NCI-H526 (cell line): ENCODE measurements at regions not wholly inside any gene's neighbourhood (a gene's known extent, or its start where the extent isn't known, plus 50 kb on each side); places are given as distances from the start of the nearest gene placed in this dataset.
"Not testable (repeated sequence)": the region's sequence is repeated elsewhere in the genome, so short reads cannot be mapped to it uniquely, and the experiment has no call there.

ENCODE experiments used
- DNase-seq, 2 experiments: peaks; one replicate each; lab custom pipeline; 2025; lab: John Stamatoyannopoulos, UW

DNA sequence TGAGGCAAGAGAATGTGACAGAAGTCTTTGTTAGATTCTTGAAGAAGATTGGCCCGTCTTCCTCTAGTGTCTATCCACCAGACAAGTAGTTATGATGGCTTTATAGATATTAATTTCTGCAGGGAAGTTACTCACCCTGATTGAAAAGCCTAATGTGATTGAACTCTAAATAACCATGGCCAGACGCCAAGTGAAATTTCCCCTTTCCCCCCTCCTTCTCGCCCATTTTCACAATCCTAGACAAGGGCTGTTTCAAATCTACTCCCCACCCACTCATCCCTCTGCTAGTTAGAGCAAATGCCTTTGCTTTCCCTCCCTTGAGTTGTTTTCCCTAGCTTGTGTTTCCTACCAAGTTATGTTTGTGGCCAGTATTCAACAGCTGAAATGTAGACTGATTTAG is 182.5 kb downstream of the TMEM167A start:
- DNase-seq = no peak

- no peak for DNase-seq
These were observed 188.1 kb downstream of the TMEM167A start for GRCh38 chr5:82889088-82889487.

DNA sequence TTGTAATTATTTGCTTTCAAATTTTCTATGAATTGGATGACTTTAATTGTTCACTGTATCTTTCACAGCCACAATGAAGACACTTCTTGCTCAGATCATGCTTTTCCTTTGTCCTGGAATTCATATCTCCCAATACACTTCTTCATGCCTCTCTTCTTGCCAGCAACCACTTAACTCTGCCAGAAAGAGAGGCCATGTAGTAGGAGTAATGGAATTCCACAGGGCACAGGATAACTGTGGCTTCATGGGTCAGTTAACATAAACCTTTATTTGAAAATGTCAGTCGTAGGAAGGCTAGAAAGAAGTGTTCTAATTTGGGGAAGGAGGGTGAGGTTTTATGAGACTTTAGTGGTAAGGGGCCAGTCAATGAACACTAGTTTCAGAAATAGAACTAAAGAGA is 190.3 kb downstream of the TMEM167A start:
- DNase-seq = no peak

DNA sequence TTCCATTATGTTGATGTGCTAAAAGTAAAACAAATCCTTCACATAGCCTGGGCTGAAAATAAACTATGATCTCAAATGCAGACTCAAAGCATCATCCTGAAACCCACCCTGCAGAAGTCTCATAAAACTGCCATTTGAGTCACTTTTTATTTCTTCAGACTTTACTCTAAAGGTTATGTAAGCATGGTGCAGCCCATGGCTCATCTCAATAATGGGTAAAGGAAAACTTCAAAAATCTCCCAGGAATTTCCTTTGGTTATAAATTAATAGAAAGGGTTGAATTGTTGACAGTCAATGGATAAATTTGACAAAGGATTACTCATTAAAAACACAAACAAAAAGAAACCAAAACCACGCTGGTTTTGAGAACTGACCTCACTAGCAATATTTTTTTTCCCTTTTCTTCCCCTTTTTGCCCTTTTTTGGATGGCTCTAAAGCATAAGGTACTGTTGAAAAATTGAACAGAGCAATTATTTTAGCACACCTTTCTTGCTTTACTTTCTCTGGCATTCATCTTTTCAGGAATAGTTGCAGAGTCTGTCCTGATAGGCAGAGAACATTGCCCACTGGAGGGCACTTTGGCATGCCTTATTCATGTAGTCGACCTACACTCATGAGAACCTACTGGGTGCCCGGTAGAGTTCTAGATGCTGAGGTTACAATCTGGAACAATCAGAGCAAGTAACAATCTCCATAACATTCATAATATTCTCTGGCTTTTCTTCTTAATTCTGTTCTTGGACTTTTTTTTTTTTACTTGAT is 191.4 kb downstream of the TMEM167A start:
- DNase-seq = no peak

DNA sequence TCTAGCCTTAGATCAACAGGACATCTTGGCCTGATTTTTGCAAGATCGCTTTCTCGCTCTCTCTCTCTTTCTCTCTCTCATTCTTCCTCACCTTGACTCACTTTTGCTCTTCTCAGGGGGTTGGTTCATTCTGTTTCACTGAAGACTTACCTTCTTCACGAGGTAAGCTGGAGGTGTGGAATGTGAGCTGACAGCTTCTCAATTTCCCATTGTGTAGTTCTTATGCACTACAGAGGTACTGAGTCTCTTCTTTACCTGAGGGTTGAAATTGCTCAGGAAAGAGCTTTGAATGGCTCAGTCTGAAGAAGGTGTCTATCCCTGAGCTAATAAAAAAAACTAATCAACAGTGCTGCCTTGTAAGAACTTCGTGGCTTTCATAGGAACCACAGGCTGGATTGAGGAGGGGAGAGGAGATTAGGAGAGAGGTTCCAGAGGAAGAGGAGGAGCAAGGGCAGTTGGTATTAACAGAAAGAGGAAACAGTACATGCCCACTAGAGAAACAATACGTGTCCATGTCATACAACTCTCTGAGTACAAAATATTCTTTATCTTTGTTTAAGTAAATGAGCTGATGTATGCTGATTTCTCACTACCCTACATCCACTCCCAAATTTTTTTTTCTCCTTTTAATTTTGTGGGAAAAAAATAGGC is 192.2 kb downstream of the TMEM167A start:
- DNase-seq = no peak

- no peak for DNase-seq
These were observed 194.9 kb downstream of the TMEM167A start for GRCh38 chr5:82882316-82882715.

DNA sequence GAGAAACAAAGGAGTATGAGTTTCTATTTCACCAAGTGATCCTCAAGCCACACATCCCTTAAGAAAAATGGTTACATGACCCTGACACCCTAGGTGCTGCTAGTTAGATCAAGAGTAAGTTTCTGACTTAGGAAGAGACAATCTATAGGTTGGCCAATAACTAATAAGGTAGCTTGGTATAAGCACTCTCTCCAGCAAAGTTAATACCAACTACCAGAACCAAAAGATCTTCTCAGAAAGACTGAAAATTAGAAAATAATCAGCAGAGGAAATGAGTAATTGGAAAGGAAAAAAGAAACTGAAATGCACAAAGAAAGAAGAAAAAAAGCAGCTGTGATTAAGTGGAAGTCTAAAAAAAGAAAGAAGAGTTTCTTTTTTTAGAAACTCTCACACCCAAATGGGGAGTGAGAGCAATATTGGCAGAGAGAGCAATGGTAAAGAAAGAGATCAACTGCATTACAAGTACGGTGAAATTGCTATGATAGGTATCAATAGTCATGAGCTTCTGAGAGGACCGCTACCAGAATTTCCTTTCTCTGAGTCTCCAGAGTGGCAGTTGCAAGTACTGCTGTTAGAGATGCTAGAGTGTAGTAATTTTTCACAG is 195.5 kb downstream of the TMEM167A start:
- DNase-seq = no peak

DNA sequence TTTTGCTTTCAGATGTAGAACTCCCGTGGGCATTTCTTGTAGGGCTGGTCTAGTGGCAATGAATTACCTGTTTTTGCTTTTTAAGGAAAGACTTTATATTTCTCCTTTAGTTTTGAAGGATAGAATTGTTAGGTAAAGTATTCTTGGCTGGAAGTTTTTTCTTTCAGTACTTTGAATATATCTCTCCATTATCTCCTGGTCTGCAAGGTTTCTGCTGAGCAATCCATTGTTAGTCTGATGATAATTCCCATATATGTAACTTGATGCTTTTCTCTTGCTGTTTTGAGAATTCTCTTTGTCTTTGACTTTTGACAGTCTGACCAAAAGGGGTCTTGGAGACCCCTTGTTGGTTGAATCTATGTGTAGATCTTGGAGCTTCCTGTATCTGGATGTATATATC is 198.1 kb downstream of the TMEM167A start:
- no peak for DNase-seq

- DNase-seq = no peak
These were observed 203.7 kb downstream of the TMEM167A start for GRCh38 chr5:82873452-82873851.

- DNase-seq = not testable (repeated sequence)
These were observed 204.6 kb downstream of the TMEM167A start for GRCh38 chr5:82872321-82873288.

DNA sequence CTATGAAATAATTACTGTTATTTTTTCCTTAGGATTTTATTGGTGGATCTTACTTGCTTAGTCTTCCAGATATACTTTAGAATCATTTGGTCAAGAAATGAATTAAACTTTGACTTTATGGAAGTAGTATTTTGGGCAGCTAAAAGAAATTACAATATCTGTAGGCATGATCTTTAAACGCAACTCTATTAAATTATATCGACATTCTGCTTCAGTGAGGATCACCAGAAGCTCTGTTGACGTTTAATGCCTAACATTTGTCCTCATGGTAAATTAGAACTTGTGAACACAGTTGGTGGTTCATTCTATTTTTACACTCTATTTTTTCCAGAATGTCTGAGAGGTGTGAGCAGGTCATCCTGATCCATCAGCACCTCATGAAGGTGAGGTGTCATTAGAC is 211.6 kb downstream of the TMEM167A start:
- no peak for DNase-seq

DNA sequence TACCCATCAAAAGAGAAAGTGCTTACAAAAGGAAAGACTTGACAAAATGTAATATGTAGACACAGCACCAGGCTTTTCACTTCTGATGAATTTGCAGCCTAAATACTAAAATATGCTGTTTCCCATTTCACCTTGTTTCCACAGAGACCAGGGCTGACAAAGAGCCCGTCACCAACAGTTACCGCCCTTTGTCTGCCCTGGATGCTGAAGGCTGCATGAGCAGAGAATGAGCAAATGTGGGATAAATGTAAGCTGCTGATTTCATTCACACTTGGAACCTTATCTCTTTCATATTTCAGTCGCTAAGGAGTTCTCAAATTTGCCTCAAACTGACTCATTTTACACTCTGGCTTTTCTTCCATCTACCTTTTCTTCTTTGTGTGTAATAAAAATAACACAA is 213.9 kb downstream of the TMEM167A start:
- no peak for DNase-seq

DNA sequence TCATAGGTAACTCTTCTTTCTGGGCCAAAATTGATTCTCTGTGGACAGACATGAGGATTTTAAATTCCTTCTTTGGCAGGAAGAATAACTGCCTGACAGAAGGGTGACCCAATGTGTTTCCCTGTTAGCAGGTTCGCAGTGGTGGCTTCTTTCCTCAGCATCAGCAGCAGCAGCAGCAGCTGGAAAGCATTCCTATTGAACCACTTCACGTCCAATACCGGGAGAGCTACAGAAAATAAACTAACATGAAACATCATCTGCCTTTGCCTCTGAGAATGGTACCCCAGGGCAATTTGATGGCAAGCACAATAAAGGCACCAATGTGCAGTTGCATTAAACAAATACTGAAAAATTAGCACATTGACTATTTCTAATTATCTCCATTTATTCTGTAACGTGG is 214.5 kb downstream of the TMEM167A start:
- DNase-seq = no peak

GRCh38 chr5:82862261-82862660 is 214.9 kb downstream of the TMEM167A start:
- no peak for DNase-seq

GRCh38 chr5:82861701-82862100 is 215.5 kb downstream of the TMEM167A start:
- no peak for DNase-seq

DNA sequence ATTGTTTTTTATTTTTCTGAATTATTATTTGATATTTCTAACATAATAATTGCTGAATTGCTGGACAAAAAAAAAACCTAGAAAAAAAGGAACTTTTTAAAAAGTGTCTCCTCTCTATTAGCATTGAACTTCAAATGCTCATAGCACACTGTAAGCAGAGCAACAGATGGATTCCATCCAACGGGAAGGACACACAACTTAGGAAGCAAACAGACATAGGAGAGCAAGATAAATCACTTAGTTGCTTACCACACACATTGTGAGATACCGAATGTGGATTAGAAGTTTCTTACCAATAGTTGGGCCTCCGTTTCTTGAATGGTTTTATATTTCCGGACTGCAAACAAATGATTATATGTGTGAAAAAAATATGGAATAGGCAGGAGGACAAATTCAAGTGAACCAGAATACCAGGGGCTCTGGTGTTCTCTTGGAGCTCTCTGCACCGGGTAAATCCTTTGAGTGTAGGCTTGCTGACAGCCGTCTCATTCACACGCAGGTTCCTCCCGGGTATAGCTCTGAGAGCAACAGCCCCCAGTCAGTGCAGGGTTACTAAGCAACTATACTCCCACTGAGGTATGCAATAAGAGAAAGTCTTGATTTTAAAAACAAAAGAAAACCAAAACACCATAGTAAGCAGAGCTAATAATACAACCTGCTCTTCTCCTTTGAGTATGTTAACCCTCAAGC is 217.6 kb downstream of the TMEM167A start:
- no peak for DNase-seq

DNA sequence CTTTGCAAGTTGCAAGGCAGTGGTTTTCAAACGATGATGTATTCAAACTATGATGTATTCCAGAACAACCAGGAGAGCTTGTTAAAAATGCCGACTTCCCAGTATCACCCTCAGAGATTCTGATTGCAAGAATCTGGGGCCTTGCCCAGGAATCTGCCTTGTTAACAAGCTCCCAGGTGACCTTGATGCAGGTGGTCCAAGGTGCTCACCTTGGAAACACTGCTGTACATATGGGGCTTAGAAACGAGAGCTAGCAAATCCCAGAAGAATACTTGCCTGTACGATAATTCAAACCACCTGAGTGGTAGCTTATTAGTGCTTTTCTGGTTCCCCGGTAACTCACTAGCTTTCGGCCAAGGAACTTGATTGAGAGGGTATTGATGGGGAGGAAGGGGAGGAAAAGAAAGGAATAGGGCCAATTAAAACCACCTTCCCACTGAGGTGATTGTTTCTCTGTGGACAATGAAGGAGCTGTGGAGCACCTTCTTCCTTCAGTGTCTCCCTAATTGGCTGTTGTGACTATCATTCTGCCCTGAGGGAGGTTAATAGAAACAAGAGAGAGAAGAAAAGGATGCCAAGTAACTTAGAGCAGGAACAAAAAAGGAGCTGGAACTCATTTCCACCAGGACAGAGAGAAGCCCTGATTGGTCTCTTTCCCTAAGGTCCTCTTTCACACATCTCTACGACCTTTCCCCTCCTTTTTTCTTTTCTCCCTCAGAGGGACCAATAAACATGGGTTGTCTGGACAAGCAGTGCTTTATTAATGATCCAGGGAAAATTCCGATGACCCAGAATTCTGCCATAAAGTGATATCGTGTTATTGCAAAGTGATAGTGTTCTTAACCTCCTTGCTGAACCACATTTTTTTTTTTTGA is 218.8 kb downstream of the TMEM167A start:
- DNase-seq = no peak

DNA sequence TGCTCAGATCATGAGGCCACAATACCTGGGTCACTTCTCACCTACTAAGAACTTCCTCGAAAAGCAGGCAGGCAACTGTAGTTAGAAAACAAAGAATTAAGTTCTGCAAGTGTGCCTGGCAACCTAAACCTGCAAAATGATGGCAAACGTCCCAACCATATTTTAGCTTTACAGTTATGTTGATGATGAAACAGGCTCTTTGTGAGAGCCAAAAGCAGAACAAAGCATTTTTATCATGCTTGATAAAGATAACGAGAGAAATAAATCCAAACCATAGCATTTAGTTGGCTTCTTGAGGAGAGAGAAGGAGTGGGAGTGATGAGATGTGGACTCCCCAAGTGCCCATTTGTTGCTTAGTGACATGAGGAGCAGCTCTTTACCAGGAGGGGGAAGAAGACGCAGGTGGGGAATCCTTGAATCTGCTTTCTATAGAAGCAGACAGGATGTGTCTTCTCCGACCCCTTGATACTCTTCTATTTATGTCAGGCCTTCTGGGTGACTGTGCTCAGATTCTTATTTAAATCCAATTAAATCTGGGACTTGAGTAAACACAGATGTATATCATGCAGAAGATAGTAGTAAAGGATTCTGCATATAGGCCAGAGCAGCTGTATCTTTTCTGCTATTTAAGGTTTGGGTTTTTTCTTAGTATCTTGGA is 221.2 kb downstream of the TMEM167A start:
- no peak for DNase-seq

- DNase-seq = no peak
These were observed 222.2 kb downstream of the TMEM167A start for GRCh38 chr5:82854956-82855355.

- no peak for DNase-seq
These were observed 225.7 kb downstream of the TMEM167A start for GRCh38 chr5:82851471-82851870.
